NCI-H446 (cell line): ENCODE measurements at regions not wholly inside any gene's neighbourhood (a gene's known extent, or its start where the extent isn't known, plus 50 kb on each side); places are given as distances from the start of the nearest gene placed in this dataset.
"Not testable (repeated sequence)": the region's sequence is repeated elsewhere in the genome, so short reads cannot be mapped to it uniquely, and the experiment has no call there.

Source experiments
- DNase-seq, 2 experiments: peaks; one replicate each; lab custom pipeline; 2025; lab: John Stamatoyannopoulos, UW

DNA sequence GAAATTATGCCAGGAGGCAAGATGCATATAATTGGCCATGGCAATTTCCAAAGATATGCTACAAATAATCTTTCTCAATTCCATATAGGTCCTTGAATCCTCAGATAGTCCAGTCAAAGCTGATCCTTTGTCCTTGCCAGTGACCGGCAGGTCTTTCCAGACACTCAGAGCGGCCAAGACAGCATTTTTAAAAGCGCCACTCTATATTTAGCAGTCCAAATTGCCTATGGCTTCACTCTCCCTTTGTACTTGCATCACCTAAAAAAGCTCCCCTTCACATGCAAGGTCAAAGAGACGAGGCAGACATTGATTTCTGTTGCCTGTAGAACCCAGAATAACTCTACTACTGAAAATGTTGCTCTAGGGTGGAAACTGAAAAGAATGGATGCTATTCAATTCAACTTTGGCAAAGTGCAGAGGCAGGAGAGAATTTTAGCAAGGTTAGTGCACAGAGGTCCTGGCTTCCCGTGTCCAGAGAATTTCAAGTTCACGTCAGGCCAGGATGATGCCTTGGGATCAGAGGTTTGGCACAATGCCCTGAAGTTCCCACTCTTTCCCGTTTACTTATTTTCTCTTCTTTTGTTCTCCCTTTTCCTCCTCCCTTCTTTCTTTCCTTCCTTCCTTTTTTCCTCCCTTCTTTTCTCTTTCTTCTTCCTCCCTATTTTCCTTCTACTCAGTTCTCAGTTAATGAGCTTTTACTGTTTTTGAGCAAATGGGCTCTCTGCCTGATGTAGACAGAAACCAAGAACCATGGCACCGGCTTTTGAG is 108.5 kb downstream of the KCNK1 start:
- no peak for DNase-seq

- no peak for DNase-seq
Measured at GRCh38 chr1:233723387-233723786, 109.5 kb downstream of the KCNK1 start.

GRCh38 chr1:233724131-233724631 is 110.3 kb downstream of the KCNK1 start:
- not testable (repeated sequence) for DNase-seq

DNA sequence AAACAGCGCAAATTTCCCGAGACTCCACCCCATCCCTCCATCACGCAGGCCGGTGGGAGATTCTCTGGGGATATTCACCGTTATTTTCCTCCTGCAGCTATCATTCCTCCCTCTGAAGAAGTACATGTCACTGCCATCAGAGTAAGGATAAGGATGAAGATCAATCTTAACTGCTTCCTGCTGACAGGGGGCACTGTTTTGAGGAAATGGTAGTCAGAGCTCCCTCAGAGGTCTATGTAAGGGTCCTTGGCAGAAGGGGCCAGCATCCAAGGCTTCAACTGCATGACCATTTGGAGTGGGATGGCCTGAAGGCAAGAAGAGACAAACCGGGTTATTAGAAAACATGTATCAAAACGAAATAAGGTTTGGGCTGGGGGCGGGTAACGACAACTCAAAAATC is 111.5 kb downstream of the KCNK1 start:
- no peak for DNase-seq

- DNase-seq, result peak in 1 of 2 experiments; percentile 30
Measured at GRCh38 chr1:233728721-233729120, 114.8 kb downstream of the KCNK1 start.

DNA sequence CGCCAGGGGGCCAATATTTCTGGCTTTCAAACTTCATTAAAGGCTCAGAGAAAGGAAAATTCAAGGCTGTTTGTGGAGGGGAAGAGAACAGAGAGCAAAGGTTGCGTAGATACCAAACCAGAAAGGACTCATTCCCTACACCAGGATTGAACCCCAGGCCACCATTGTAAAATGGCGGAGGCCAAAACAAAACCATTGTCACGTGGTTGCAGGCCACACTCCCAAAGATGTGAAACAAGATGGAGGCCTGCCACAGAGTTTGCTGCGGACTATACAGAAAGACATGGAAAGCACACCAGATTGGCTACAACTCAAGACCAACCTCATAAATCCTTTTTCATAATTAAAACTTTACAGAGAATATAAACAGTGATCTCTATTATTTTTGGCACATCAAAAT is 116.5 kb downstream of the KCNK1 start:
- no peak for DNase-seq

- no peak for DNase-seq
Measured at GRCh38 chr1:233730809-233731208, 116.9 kb downstream of the KCNK1 start.

GRCh38 chr1:233732206-233732605 is 118.3 kb downstream of the KCNK1 start:
- DNase-seq, result peak in 1 of 2 experiments; percentile 36

- no peak for DNase-seq
Measured at GRCh38 chr1:233734456-233734855, 120.5 kb downstream of the KCNK1 start.

GRCh38 chr1:233735331-233735730 is 121.4 kb downstream of the KCNK1 start:
- DNase-seq, result no peak

DNA sequence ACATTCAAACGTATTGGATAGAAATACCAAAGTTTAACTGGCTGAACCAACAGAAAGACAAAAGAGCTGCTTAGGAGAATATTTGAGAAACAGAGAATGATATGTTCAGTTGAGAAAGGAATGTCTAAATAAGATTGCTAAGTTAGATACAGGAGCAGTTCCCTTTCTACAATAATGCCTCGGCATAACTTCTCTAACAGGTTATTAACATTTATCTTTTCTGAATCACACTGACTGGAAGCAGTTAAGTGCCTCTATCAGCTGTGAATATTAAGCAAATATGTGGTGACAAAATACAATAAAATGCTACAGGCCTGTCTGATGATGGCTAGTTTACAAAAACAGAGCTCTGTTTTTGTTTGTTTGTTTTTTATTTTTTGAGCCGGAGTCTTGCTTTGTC is 121.9 kb downstream of the KCNK1 start:
- no peak for DNase-seq

DNA sequence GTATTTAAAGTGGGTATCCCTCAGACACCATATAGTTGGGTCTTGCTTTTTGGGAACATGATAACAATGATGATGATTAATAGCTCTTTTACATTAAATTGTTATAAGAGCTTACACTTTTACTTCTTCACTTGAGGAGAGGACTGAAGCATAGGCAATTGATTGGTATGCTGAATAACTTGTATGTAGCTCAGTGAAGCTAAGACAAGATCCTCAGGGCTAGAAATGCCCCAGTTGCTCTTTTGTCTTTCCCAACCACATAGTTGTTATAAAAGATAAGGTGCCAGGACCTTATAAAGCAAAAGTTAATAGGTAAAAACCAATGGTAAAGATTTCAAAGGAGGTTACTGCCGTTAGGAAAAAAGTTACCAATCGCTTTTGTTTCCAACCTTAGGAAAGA is 123.4 kb downstream of the KCNK1 start:
- no peak for DNase-seq

- DNase-seq, result no peak
Measured at GRCh38 chr1:233738396-233738795, 124.5 kb downstream of the KCNK1 start.

DNA sequence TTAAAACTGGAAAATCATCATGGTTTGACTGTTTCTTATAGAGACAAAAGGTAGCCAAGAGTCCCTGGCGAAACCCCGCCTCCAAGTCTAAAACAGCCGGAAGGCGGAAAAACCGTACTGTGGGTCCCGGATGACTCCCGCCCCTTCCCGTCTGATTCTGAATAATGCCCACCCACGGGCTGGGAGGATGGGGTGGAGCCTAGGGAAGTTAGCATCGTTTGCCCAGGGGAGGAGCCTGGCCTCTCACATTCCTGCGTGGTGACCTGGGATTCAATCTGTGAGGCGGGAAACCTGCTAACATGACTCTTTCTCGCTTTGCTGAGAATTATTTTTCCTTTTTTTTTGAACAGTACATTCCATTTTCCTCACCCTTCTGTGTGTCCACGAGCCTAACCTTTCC is 124.9 kb downstream of the KCNK1 start:
- no peak for DNase-seq

- DNase-seq, result no peak
Measured at GRCh38 chr1:233744779-233745513, 131.0 kb downstream of the KCNK1 start.

- no peak for DNase-seq
Measured at GRCh38 chr1:233750139-233750538, 136.2 kb downstream of the KCNK1 start.

DNA sequence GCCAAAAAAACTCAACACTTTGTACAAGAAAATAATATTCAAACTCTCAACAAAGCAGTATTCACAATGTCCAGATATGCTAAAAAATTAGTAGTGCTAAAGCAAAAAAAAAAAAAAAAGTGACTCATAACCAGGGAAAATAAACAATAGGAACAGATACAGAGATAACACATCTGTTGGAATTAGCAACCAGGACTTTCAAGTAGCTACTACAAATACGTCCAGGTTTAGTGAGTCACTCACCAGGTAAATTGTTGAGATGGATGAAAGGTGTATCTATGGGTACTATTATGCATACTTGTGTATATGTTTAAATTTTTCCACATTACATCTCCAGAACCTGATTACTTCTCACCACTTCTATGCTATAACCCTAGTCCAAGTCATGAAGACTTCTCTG is 144.8 kb upstream of the SLC35F3 start:
- no peak for DNase-seq

DNA sequence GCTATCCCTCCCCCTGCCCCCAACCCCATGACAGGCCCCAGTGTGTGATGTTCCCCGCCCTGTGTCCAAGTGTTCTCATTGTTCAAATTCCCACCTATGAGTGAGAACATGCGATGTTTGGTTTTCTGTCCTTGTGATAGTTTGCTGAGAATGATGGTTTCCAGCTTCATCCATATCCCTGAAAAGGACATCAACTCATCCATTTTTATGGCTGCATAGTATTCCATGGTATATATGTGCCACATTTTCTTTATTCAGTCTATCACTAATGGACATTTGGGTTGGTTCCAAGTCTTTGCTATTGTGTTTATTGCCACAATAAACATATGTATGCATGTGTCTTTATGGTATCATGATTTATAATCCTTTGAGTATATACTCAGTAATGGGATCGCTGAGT is 140.2 kb upstream of the SLC35F3 start:
- not testable (repeated sequence) for DNase-seq

- no peak for DNase-seq
Measured at GRCh38 chr1:233777566-233777965, 126.9 kb upstream of the SLC35F3 start.

DNA sequence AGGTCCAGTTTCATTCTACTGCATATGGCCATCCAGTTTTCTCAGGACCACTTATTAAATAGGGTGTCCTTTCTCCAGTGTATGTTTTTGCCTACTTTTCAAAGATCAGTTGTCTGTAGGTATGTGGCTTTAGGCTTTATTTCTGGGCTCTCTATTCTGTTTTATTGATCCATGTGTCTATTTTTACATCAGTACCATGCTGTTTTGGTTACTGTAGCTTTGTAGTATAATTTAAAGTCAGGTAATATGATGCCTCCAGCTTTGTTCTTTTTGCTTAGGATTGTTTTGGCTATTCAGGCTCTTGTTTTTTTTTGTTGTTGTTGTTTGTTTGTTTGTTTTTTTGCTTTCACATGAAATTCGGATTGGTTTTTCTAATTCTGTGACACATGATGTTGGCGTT is 124.4 kb upstream of the SLC35F3 start:
- DNase-seq, result no peak

DNA sequence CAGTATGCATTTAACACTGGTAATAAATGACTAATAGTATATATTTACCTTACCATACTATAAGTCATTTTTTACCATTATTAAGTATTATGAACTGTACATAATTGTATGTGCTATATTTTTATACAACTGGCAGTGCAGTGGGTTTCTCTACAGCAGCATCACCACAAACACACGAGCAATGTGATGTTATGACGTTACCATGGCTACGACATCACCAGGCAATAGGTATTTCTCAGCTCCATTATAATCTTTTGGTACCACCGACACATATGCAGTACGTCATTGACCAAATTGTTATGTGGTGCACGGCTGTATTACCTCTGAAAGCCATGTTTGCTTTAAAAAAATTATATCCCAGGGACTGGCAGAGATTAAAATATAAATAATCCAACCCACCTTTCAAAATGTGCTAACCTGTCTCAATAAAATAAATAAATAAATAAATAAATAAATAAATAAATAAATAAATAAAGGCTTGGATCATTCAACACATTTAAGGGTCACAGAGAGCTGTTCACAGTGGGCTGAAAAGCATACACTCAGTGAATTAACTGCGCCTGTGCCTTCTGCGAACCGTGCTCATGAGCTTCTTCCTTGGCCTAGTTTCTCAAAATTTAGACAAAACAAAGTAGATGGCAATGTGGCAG is 121.4 kb upstream of the SLC35F3 start:
- DNase-seq, result no peak

- DNase-seq, result no peak
Measured at GRCh38 chr1:233787599-233787998, 116.9 kb upstream of the SLC35F3 start.

- DNase-seq, result no peak
Measured at GRCh38 chr1:233788687-233789086, 115.8 kb upstream of the SLC35F3 start.
